DOHH2 (cell line): ENCODE measurements at regions not wholly inside any gene's neighbourhood (a gene's known extent, or its start where the extent isn't known, plus 50 kb on each side); places are given as distances from the start of the nearest gene placed in this dataset.

Experiments used
- H3F3A ChIP-seq: fragments of 200-600 bp; sonication (generic), shearing (Covaris generic); 2 replicates; pipeline ENCODE4 v1.6.0; 2016; ENCODE audit warnings: antibody characterized with exemption, mild to moderate bottlenecking; ENCODE audit not compliant: control insufficient read depth, insufficient read depth
- H3K27ac ChIP-seq: fragments of 200-600 bp; sonication (generic); 2 replicates; pipeline ENCODE4 v1.5.1; 2014; ENCODE audit warnings: low read depth, mild to moderate bottlenecking, low read length, moderate library complexity
- H3K27me3 ChIP-seq: fragments of 200-600 bp; sonication (generic); 2 replicates; pipeline ENCODE4 v1.6.1; 2014; ENCODE audit warnings: mild to moderate bottlenecking, low read length, mixed read lengths; ENCODE audit not compliant: control insufficient read depth
- H3K36me3 ChIP-seq: fragments of 200-600 bp; sonication (generic); 2 replicates; pipeline ENCODE4 v1.6.1; 2014; ENCODE audit warnings: mild to moderate bottlenecking, low read length, moderate library complexity, mixed read lengths; ENCODE audit not compliant: control insufficient read depth
- H3K4me1 ChIP-seq: fragments of 200-600 bp; sonication (generic); 2 replicates; pipeline ENCODE4 v1.6.1; 2014; ENCODE audit warnings: mild to moderate bottlenecking, low read length, mixed read lengths; ENCODE audit not compliant: control insufficient read depth
- H3K4me2 ChIP-seq: fragments of 200-600 bp; sonication (generic); 2 replicates; pipeline ENCODE4 v1.6.0; 2014; ENCODE audit warnings: mild to moderate bottlenecking, low read length, moderate library complexity
- H3K4me3 ChIP-seq: fragments of 200-600 bp; sonication (generic); 2 replicates; pipeline ENCODE4 v1.5.1; 2014; ENCODE audit warnings: mild to moderate bottlenecking, low read length, mixed read lengths
- H3K79me2 ChIP-seq: fragments of 200-600 bp; sonication (generic); 2 replicates; pipeline ENCODE4 v1.6.1; 2014; ENCODE audit warnings: mild to moderate bottlenecking, low read length, mixed read lengths; ENCODE audit not compliant: control insufficient read depth
- H3K9me2 ChIP-seq: fragments of 200-600 bp; sonication (generic); replicated peaks from 2 replicates; pipeline ENCODE4 v1.6.1; 2014; ENCODE audit warnings: mild to moderate bottlenecking, low read length, mixed read lengths; ENCODE audit not compliant: control insufficient read depth
- H3K9me3 ChIP-seq: fragments of 200-600 bp; sonication (generic); 2 replicates; pipeline ENCODE4 v1.6.1; 2014; ENCODE audit warnings: antibody characterized with exemption, low read length, mixed read lengths; ENCODE audit not compliant: control insufficient read depth, insufficient read depth
- H4K20me1 ChIP-seq: fragments of 200-600 bp; sonication (generic); 2 replicates; pipeline ENCODE4 v1.6.0; 2014; ENCODE audit warnings: low read depth, mild to moderate bottlenecking, antibody characterized with exemption, low read length, moderate library complexity; ENCODE audit not compliant: control insufficient read depth, insufficient read depth
- CTCF ChIP-seq: fragments of 200-600 bp; sonication (generic); IDR thresholded peaks from one replicate; pipeline ENCODE4 v1.5.1; 2014; ENCODE audit warnings: antibody characterized with exemption, mild to moderate bottlenecking, low read depth, low read length; ENCODE audit not compliant: poor library complexity, severe bottlenecking
- EZH2phosphoT487 ChIP-seq: fragments of 200-600 bp; sonication (generic); IDR thresholded peaks from 2 replicates; pipeline ENCODE4 v1.6.1; 2017; ENCODE audit warnings: borderline replicate concordance, mild to moderate bottlenecking, antibody characterized with exemption, low read length, moderate library complexity, mixed read lengths

- H3K4me3 ChIP-seq = no peak overlapping the region
- no peak for TF ChIP-seq EZH2phosphoT487
- TF ChIP-seq CTCF = no peak
- H3K36me3 ChIP-seq = no peaks in the 10 kb centered on the region
- H3K4me1 ChIP-seq = no peaks in the 10 kb centered on the region
- H3K9me2 ChIP-seq = no peaks in the 10 kb centered on the region
- H3K27me3 ChIP-seq = no peaks in the 10 kb centered on the region
- no peak overlapping the region for H3K27ac ChIP-seq
- H4K20me1 ChIP-seq = no peaks in the 10 kb centered on the region
- no peaks in the 10 kb centered on the region for H3K9me3 ChIP-seq
- H3K4me2 ChIP-seq = no peak overlapping the region
- H3F3A ChIP-seq = no peaks in the 10 kb centered on the region
- H3K79me2 ChIP-seq = no peaks in the 10 kb centered on the region
Measured at GRCh38 chr10:85080934-85081333, 752.5 kb downstream of the CCSER2 start.

- Histone ChIP-seq H4K20me1 (no peaks in the 10 kb centered on the region), H3K27me3 (no peaks in the 10 kb centered on the region), H3K36me3 (no peaks in the 10 kb centered on the region), H3F3A (no peaks in the 10 kb centered on the region), H3K4me3 (no peak overlapping the region), H3K9me2 (no peaks in the 10 kb centered on the region), H3K79me2 (no peaks in the 10 kb centered on the region), H3K4me1 (no peaks in the 10 kb centered on the region), H3K27ac (no peak overlapping the region), H3K9me3 (no peaks in the 10 kb centered on the region), H3K4me2 (no peak overlapping the region)
- TF ChIP-seq CTCF = no peak
- TF ChIP-seq EZH2phosphoT487 = no peak
Measured at GRCh38 chr10:85098835-85099521, 770.6 kb downstream of the CCSER2 start.

- no peak for TF ChIP-seq CTCF
- no peak for TF ChIP-seq EZH2phosphoT487
- Histone ChIP-seq H3K27ac (no peak overlapping the region), H3F3A (no peaks in the 10 kb centered on the region), H3K27me3 (no peaks in the 10 kb centered on the region), H3K4me2 (no peak overlapping the region), H3K4me1 (no peaks in the 10 kb centered on the region), H3K9me3 (no peaks in the 10 kb centered on the region), H3K9me2 (no peaks in the 10 kb centered on the region), H3K4me3 (no peak overlapping the region), H3K79me2 (no peaks in the 10 kb centered on the region), H4K20me1 (no peaks in the 10 kb centered on the region), H3K36me3 (no peaks in the 10 kb centered on the region)
Measured at GRCh38 chr10:85100495-85100894, 772.1 kb downstream of the CCSER2 start.
